ENCODE measurements at regions not wholly inside any gene's neighbourhood (a gene's known extent, or its start where the extent isn't known, plus 50 kb on each side); places are given as distances from the start of the nearest gene placed in this dataset.

GRCh38 chrX:44433556-44433955 lies 90.1 kb upstream of the EFHC2 start:
- TF ChIP-seq EZH2 (IDR thresholded peaks at IDR 0.05) (no peak), POLR2AphosphoS5 (IDR thresholded peaks at IDR 0.05; ENCODE audit: borderline replicate concordance, low read depth, low read length) (no peak)

Measured in SK-N-MC (cell line).